Tibial nerve (tissue), 4 donors: ENCODE measurements at regions not wholly inside any gene's neighbourhood (a gene's known extent, or its start where the extent isn't known, plus 50 kb on each side); places are given as distances from the start of the nearest gene placed in this dataset.

ENCODE experiments used
- EP300 ChIP-seq, 2 donors: sonication (generic); formaldehyde crosslinking; IDR thresholded peaks; one replicate each; pipeline ENCODE4 v1.6.1; 2017; ENCODE audit warnings: antibody characterized with exemption in 2 of 2, mild to moderate bottlenecking in 1 of 2
- POLR2A ChIP-seq, 2 donors: fragments of 450-650 bp; IDR thresholded peaks; one replicate each; pipeline ENCODE4 v1.6.1; 2017; ENCODE audit warnings: antibody characterized with exemption in 2 of 2, mild to moderate bottlenecking in 2 of 2, moderate library complexity in 2 of 2
- TF ChIP-seq, protein P1 (sequence below), 5 experiments: fragments of 200-600 bp in 3 of 5; fragments of 450-650 bp in 2 of 5; sonication (generic) in 3 of 5; IDR thresholded peaks; one replicate each; pipeline ENCODE4 v1.5.1; 2016 to 2019; ENCODE audit warnings: antibody characterized with exemption in 5 of 5, mild to moderate bottlenecking in 3 of 5, moderate library complexity in 2 of 5

DNA sequence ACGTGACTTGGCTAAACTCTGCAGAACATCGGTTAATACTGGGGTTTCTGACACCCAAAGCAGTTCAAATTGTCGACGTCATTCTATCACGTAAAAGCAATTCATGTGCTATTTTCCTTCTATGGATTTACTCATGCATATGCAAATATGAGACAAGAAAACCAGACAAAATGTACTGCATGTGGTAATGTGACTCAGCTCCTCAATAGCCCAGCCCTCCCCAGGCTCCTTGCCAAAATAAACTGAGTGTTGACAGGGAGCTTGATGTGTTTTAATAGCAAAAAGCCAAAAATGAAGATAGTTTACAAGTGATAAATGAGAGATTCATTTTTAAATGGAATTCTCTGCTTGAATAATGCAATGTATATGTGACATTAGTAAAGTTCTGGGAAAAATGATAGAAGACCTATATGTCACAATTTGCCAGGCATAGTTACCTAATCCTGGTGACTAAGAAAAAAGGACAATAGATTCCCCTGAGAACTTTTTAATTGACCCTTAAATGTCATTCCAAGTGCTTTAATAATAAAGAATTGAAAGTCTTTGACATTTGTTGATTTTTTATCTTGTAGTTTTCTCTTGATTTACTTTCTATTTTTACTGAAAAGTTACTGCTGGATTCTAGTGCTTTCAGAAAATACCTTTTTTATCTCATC lies 1700.6 kb upstream of the TENM3 start:
- TF ChIP-seq, protein P1, sequence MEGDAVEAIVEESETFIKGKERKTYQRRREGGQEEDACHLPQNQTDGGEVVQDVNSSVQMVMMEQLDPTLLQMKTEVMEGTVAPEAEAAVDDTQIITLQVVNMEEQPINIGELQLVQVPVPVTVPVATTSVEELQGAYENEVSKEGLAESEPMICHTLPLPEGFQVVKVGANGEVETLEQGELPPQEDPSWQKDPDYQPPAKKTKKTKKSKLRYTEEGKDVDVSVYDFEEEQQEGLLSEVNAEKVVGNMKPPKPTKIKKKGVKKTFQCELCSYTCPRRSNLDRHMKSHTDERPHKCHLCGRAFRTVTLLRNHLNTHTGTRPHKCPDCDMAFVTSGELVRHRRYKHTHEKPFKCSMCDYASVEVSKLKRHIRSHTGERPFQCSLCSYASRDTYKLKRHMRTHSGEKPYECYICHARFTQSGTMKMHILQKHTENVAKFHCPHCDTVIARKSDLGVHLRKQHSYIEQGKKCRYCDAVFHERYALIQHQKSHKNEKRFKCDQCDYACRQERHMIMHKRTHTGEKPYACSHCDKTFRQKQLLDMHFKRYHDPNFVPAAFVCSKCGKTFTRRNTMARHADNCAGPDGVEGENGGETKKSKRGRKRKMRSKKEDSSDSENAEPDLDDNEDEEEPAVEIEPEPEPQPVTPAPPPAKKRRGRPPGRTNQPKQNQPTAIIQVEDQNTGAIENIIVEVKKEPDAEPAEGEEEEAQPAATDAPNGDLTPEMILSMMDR (IDR thresholded peaks at IDR 0.05) = no peak
- TF ChIP-seq EP300 (IDR thresholded peaks at IDR 0.05) = no peak
- TF ChIP-seq POLR2A (IDR thresholded peaks at IDR 0.05) = no peak
